HG02840 (cell line): ENCODE measurements at regions not wholly inside any gene's neighbourhood (a gene's known extent, or its start where the extent isn't known, plus 50 kb on each side); places are given as distances from the start of the nearest gene placed in this dataset.

ENCODE experiments used
- ATAC-seq: cut with Tn5 transposase; IDR thresholded peaks from one replicate; pipeline ENCODE4 v1.9.1; 2021; ENCODE audit warnings: mild to moderate bottlenecking, moderate library complexity, moderate number of reproducible peaks; ENCODE audit not compliant: unreplicated experiment, low FRiP score

- ATAC-seq, result no peak
Measured at GRCh38 chr9:80085668-80086067, 513.9 kb downstream of the TLE4 start.

DNA sequence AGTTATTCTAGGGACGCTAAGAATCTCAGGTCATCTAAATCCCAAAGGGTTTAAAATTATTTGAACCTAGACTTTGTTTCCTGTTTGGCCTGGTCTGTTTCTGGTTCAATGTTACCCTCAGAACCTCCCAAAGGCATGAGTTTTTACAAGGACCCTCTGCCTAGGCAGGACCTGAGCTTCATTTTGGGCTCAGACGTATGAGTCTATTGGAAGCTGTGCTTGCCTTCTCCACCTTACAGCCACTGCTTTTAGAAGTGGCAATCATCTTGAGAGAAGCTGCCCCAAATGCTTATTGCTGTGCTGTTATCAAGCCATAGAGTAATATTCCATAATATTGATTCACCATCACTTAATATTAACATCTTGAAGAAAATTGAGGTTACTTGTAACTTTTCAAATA is 510.4 kb downstream of the TLE4 start:
- ATAC-seq, result no peak

DNA sequence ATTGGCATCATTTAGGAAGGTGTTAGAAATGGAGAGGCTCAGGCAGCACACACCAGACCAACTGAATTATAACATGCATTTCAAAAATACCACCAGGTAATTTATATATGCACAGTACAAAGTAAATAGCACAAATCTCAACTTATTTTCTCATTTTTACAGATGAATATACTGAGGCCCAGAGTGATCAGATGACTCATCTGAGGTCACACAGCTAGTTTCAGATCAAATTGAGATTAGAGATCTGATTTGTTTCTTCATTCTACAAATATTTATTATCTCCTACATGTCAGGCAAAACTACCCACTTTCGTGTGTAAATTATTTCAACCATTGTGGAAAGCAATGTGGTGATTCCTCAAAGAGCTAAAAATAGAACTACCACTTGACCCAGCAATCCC is 507.1 kb downstream of the TLE4 start:
- no peak for ATAC-seq

GRCh38 chr9:80077059-80077458 is 505.3 kb downstream of the TLE4 start:
- ATAC-seq, result no peak

- no peak for ATAC-seq
Measured at GRCh38 chr9:80076162-80076561, 504.4 kb downstream of the TLE4 start.

DNA sequence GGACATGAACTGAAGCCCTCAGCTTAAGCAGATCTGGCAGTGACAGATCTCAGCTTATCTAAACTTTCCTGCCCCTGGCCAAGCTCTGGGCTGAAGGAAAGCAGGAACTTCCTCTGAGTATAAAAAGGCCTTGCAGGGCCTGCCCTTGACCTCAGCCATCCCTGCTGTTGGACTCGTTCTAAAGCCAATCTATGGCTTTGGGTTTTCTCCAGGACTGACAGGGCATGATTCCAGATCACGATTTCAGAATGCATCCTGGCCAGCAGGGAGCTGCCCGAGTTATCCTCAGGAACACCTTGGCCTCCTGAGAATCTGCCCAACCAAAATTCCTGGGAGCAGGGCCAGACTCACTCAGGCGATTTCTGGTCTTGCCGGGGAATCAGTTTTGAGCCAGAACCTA is 502.7 kb downstream of the TLE4 start:
- no peak for ATAC-seq

GRCh38 chr9:80072451-80072850 is 500.7 kb downstream of the TLE4 start:
- no peak for ATAC-seq

DNA sequence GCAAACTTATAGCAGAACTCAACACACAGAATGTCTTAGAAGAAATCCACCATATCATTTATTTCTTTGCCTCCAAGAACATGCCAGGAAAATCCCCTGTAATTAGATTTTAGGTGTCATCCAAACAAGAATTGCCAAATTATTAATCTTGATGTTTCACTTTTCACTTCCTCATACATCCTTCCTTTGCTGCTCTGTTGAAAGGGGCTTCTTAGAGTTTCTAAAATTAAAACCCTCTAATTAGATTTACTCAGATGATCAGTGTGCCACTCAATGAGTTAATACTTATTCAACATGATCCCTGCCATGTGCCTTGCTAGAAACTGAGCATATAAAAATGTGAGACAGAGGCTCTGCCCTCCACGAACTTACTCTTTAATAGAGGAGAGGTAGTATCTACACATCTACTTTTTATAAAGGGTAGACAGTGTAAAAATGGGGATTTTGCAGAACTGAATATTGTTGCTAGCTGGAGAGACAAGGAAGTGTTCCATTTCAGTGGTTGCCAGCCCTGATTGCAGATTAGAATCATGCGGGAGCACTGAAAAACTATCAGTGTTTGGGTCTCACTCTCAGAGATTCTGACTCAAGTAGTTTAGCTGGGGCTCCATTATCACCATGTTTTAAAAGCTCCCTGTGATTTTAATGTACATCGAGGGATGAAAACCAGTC is 498.4 kb downstream of the TLE4 start:
- no peak for ATAC-seq

- ATAC-seq, result no peak
Measured at GRCh38 chr9:80066931-80067330, 495.2 kb downstream of the TLE4 start.

DNA sequence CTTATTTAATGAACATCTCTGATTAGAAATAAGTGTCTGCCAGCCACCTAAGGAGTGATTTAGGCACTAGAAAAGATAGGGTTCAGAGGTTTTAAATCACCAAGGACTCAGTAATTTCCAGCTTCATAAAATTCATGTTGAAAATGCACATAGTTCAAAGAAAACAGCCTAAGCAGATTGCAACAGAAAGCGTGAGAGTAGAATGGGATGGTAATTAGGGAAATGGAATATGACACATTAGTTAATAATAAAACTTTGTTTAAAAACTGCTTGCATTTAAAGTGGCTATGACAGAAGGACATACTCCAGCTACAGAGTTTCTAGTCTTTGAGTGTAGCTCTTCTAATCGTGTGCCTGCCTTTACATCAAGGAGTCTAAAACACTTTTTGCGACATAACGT is 490.8 kb downstream of the TLE4 start:
- no peak for ATAC-seq

GRCh38 chr9:80061940-80062339 is 490.2 kb downstream of the TLE4 start:
- ATAC-seq, result no peak

- no peak for ATAC-seq
Measured at GRCh38 chr9:80061096-80061495, 489.3 kb downstream of the TLE4 start.

- ATAC-seq, result no peak
Measured at GRCh38 chr9:80059979-80060378, 488.2 kb downstream of the TLE4 start.

- ATAC-seq, result no peak
Measured at GRCh38 chr9:80059191-80059590, 487.4 kb downstream of the TLE4 start.

DNA sequence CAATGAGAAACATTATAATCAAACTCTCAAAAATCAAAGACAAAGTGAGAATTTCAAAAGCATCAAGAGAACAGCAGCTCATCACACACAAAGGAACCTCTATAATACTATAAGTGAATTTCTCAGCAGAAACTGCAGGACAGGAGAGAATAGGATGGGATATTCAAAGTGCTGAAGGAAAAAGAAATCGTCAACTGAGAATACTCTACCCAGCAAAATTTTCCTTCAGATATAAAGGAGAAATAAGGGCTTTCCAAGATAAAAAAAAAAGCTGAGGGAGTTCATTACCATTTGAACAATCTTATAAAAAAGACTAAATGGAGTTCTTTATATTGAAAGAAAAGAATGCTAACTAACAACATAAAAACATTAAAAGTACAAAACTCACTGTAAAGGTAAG is 481.1 kb downstream of the TLE4 start:
- no peak for ATAC-seq

- ATAC-seq, result no peak
Measured at GRCh38 chr9:80049096-80049782, 477.5 kb downstream of the TLE4 start.

DNA sequence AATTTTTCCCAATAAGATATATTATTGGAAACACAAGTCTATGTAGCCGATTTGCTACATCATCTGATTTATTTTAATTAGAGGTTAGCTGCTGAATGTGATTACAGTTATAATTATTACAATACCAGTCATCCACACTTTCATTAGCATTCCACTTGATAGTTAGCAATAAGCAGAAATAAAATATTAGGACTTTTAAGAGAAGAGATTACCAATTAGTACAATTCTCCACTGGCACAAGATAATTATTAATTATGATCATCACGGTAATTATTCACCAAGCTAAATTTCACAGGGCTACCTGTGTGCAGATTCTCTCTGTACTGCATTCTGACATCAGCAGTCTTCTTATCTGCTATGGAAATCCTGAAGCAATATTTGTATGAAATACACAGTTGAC is 474.7 kb downstream of the TLE4 start:
- ATAC-seq, result no peak

DNA sequence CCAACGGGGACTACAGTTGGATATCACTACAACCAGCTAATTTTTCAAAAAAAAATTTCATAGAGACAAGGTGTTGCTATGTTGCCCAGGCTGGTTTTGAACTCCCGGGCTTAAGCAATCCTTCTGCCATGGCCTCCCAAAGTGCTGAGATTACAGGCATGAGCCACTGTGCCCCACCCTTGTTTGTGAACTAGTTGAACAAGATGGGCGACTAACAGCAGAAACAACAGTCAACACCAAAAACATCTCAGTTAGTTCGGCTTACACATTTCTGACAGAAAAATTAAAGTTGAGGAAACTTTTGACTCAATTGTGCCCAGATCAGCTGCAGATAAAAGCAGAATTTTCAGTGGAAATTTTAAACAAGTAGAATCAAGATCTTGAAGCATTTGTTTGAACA is 470.1 kb downstream of the TLE4 start:
- no peak for ATAC-seq

- no peak for ATAC-seq
Measured at GRCh38 chr9:80040457-80040856, 468.7 kb downstream of the TLE4 start.

DNA sequence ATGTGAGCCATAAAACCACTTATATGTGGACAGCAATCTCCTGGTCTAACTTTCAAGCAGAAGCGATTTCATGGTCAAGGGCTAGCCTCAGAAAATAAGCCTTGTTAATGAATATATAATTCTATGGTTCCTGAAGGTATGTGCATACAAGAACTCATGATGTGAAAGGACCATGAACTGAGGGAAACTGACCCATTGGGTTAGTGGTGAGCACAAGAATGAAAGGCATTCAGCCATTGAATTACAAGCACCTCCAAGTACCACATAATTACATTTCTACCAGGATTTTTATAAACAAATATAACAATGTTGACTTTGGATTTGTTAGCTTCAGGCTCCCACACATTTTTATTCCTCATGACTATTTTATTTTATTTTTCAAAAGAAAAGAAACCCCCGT is 459.0 kb downstream of the TLE4 start:
- ATAC-seq, result no peak

DNA sequence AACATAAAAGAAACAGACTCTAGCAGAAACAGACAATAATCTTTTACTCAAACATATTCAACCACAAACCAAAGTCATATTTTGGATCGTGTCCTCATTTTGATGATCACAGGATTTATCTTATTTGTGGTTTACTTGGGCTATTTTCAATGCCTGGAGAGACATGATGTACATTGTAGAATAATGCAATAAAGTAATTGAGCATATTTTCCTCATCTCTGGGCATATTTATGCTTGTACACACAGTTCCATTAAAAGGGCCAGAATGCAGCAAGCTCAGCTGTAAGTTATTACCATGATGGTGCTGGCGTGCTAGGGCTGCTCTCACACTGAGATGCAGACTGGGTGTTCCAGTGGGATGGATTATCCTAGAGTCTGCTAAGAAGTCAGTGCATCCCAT is 456.7 kb downstream of the TLE4 start:
- no peak for ATAC-seq

DNA sequence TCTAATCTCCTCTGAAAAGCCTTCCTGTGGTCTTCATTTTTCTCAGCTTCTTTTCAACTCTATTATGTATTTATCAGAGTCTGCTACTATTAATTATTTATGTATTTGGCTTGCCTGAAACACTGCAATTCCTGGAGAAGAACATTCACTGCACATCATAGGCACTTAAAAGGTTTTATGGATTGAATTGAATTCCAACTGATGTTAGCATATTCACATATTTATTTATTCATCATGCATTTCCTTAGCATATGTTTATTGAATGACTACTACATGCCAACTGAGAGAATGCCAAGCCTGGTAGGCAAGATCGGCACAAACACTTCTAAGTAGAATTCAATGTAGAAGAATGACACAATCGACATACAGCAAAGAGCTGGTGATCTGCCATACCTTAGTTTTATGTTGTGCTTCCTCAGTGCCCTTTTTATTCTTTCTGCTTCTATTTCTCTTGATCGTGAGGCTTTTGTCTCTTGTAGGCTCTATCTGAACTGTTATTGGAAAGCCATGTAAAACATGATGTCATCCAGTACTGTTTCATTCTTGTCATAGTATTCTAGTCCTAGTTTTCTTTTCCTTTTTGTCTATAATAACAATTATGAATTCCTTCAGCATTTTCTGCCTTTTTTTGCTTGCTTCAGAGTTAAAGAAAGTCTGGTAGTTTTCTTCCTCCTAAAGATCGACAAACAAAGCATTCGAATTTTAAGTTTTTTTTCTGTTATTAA is 454.2 kb downstream of the TLE4 start:
- no peak for ATAC-seq
